ENCODE measurements at regions not wholly inside any gene's neighbourhood (a gene's known extent, or its start where the extent isn't known, plus 50 kb on each side); places are given as distances from the start of the nearest gene placed in this dataset.

DNA sequence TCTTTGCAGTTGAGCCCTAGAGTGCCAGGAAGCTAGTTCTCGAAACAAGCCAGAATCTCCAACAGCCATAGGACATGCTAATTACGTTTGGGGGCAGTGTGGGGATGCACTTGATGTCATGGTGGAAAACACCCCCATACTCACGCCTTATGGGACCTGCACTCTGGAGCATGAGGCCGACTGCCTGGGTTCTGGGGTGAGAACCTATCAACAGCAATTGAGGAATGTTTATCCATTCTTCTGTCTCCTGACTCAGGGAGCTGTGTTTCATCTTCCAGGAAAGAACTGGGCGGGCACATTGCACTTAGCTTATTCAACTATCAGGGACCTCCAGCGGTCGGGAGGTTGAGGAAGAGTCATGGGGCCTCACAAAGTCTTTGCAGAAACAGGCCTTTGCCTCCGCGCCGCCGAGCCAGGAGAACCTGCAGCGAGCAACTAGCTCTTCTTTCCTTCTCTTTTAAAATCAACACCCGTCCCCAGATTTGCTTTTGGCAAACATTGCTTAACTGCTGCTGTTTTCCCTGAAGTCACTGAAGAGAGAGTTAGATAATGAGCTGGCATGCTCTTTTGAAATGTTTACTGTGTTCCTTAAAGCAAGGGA lies 226.1 kb upstream of the DIO3 start:
- no peak for ATAC-seq

DNA sequence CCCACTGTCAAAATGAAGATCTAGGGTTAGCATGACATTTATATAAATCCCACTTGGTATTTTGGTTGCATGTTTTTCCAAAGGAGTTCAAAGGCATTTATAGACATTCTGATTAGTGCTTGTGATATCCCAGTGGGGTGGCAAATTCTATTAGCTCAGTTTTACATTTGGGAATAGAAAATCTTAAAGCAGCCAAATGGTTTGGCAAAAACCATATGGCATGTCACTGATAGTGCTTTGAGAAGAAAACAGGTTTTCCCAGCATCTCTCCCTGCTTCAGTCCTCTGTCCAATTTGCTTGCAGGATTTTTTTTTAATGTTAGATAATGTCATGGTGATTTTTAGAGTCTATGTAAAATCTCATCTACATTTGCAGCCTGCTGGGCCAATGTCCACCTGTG lies 225.1 kb upstream of the DIO3 start:
- no peak for ATAC-seq

DNA sequence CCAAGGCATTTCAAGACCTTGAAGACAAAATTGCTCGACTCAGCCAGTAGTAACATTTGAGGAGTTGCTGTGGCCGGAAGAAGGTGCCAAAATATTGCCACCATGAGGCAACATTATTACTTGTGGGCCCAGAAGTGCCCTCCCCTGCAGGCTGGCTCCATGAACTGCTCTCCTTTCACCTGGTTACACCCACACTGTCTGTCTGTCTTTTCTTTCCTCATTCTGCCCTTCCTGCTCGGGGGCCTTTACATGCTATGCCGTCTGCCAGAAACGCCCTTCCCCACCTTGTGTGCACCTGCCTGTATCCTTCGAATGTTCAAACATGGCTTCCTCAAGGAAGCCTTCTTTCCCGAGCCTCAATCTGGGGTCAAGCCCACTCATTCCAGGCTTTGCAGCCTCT lies 224.2 kb upstream of the DIO3 start:
- ATAC-seq, result no peak

DNA sequence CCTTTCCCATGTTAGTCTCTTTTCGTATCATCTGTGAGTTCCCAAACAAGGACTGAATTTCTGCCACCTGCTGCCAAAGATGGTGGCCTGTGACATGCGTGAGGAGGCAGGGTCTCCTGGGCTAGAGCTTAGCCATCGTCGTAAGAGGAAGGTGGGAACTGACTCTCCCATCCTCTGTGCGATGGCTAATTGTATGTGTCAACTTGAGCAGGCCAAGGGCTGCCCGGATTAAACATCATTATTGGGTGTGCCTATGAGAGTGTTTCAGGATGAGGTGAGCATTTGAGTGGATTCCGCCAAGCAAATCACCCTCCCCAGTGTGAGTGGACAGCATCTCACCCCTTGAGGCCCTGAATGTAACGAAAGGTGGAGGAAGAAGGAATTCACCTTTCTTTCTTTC lies 220.7 kb upstream of the DIO3 start:
- no peak for ATAC-seq

DNA sequence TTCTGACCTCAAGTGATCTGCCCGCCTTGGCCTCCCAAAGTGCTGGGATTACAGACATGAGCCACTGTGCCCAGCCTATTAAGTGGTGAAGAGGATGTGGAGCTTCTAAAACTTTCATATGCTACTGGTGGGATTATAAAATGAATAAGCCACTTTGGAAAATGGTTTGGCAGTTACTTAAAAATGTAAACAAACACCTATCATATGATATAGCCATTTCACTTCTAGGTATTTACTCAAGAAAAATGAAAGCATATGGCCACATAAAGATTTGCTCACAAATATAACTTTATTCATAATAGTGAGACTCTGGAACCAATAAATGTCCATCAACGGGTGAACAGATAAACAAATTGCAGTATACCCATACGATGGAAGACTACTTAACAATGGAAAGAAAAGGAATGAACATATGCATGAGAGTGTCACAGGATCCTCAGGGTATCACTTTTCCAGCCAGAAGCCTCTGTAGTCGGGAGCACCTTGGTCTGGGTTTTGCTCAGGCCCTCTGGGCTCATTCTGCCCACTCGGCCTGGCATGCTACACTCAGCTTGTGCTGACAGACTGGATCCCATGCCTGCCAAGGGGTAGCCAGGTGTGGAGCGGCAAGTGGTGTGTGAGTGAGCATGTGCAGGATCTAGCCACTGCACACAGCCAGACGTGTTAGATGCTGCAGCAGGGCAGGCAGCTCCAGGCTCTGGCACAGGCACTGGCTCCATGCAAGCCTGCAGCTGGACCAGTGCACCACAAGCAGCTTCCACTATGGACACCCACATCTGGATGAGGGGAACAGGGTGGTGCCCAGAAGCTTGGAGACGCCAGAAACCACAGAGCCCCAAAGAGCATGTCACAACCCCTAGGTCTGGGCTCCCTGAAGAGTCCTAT lies 213.2 kb upstream of the DIO3 start:
- ATAC-seq, result no peak

DNA sequence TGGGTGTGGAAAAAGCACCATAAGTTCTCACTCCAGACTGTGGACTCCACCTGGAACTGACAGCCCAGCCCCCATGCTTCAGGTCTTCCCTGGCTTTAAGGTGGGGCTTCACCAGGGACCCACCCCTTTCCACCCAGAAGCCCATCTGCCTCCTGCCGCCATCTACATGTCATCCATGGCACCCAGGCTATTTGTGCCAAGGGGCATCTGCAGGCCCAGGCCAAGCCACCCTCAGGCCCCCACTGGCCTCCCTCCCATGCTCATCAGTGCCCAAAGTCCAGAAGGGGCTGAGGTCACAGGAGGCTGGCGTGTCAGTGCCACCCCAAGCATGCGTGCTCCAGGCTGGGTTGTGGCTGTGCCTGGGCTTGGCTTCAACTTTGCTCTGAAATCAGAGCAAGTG lies 212.2 kb upstream of the DIO3 start:
- no peak for ATAC-seq

DNA sequence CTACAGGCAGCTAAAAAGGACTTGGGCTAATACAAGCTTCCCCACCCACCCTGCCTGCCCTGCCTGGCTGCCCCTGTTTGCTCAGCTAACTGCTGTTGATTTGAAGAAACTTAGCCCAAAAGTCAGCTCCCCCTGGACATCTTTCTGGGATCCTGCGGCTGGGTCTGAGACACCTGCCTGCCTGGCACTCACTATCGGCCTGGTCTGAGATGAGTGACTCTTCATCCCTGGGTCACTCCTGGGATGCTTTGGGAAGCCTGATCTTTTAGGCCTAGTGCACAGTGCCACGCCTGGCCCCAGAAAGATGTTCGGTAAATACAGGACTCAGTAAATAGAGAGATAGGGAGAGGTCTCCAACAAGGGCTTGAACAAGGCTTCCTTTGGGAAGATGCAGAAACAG lies 211.3 kb upstream of the DIO3 start:
- no peak for ATAC-seq

DNA sequence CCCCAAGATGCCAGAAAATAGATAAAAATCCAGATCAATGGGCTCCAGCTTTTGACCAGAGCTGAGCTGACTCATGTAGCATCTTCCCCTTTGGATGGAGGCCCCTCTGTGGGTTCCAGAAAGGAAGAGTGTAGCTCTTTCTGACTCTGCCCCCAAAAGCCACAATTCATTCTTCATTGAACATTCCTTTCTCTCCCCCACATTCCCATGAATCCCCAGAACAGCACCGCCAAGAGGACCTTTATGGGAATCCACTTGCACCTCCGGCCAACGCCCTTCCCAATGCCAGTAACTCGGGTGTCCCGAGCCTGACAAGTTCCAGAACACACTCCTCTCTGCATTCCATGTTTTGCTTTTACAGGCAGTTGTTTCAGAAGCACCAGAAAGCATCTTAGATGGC lies 210.6 kb upstream of the DIO3 start:
- ATAC-seq, result no peak

DNA sequence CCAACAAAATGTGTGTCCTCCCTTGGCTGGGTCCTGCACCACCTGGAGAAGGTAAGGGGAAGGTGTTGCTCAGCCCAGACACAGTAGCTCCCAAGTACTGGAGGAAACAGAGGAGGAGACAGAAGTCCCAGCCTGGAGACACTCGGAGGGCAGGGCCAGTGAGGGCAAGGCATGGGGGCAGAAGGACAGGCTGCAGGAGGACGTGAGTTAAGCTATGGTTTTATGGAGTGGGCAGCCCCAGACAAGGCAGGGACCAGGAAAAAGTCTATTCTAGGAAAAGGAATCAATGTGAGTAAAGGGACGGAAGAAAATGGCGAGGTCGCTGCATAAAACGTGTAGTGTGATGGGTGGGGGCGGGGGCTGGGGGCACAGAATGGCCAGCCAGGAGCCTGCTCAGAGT lies 210.1 kb upstream of the DIO3 start:
- ATAC-seq, result no peak

DNA sequence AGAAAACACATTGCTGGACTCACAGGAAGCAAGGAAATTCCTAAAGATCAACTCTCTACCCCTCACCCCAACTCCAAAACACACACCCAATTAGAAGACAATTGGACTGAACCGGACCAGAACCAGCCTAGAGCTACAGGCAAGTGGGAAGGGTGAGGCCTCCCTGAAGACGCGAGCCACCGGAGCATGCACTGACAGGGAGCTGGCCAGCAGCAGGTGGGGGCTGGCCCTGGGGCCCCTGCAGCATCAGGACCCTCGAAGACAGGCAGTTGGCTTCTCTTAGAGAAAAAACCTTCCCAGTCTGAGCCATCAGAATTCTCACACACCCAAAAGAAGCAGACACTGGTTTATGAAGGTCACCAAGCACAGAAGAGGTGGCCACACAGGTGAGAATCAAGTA lies 209.5 kb upstream of the DIO3 start:
- ATAC-seq, result no peak

DNA sequence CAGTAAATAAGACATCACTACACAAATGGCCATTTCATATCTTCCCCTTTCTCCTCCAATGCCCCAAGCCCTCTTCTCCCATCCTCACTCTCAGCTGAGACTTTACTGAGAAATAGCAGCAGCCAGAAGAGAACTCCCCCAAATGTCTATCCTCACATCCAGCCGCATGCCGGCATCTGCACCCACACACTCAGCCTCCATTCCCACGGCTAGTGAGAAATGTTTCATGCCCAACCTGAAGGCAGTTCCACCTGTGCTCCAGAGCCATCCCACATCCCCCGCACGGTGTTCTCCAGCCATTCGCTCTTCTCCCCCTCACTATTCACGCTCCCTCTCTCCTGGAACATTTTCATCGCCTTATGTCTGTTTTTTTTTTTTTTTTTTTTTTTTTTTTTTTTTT lies 208.7 kb upstream of the DIO3 start:
- ATAC-seq, result no peak

DNA sequence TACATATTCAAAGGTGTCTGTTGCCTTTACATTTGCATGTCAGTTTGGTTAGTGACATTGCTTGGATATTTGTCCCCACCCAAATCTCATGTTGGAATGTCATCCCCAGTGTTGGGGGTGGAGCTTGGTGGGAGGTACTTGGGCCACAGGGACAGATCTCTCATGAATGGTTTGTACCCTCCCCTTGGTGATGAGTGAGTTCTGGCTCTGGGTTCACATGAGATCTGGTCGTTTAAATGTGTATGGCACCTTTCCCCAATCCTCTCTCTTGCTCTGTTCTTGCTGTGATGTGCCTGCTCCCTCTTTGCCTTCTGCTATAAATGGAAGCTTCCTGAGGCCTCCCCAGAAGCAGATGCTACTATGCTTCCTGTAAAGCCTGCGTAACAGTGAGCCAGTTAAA lies 207.9 kb upstream of the DIO3 start:
- ATAC-seq, result no peak

DNA sequence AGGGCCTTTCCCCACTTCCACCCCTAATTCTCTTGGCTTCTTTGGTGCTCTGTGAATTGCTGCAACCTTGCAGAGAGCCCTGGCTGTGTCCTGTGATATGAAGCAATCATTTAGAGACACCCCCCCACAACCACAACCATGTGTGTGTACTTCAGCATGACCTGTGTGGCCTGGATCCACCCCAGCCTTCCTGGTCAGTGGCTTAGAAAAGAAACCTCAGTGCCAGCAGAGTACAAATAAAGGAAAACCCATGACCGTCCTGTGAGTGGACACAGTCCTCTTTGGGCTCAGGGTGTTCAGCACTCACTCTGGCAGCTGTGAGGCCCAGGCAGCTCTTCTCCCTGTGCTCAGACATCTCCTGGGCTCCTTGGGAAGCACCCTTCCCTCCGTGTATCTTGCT lies 206.6 kb upstream of the DIO3 start:
- no peak for ATAC-seq

DNA sequence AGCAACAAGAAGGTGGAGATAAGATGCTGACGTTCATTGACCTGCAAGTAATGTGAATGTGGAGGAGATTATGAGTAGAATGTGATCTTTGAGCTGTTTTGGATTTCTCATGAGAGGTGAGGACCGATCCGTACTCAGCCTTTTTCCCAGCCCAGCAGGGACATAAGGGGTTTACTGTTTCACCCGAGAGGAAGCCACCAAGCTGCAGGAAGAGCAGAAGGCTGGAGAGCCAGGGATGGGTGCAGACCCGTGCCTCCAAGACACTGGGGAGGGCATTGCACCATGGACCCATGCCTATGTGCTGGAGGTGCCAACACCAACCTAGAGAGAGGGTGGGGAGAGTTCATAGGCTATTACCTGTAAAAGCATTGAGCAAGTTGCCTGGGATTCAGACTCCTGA lies 206.0 kb upstream of the DIO3 start:
- no peak for ATAC-seq

DNA sequence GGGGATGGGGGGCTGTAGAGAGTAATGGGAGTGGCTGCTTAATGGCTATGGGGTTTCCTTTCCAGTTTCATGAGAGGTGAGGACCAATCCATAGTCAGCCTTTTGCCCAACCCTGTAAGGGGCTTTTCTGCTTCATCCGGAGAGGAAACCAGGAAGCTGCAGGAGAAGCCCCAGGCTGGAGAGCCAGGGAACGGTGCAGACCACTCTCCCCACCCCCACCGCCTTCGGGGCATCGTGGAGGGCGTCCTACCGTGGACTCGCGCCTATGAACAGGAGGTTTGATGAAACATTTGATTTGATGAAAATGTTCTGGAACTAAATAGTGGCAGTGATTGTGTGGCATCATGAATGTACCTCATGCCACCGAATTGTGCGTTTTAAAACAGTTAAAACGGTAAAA lies 204.3 kb upstream of the DIO3 start:
- no peak for ATAC-seq

DNA sequence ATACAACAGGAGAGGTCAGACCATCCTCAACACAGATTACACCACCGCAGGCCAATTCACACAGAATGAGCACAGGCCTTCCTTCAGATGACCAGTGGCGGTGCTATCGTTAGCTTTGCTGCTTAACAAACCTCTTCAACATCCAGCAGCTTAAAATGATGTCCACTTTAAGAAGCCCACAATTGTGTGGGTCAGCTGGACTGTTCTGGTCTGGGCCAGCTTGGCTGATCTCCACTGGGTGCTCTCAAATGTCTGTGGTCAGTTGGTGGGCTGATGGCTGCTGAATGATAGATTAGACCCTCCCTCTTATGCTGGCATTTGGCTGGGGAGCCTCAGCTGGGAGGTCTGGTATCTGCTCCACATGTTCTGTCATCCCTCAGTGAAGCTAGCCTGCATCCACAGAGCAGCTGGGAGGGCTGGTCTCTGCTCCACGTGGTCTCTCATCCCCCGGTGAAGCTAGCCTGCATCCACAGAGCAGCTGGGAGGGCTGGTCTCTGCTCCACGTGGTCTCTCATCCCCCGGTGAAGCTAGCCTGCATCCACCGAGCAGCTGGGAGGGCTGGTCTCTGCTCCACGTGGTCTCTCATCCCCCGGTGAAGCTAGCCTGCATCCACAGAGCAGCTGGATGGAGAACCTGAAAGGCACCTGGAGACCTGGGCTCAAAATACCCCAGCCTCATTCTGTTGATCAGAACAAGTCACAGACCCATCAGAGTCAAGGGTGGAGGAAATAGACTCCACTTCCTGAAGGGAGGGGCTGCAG lies 203.6 kb upstream of the DIO3 start:
- no peak for ATAC-seq

DNA sequence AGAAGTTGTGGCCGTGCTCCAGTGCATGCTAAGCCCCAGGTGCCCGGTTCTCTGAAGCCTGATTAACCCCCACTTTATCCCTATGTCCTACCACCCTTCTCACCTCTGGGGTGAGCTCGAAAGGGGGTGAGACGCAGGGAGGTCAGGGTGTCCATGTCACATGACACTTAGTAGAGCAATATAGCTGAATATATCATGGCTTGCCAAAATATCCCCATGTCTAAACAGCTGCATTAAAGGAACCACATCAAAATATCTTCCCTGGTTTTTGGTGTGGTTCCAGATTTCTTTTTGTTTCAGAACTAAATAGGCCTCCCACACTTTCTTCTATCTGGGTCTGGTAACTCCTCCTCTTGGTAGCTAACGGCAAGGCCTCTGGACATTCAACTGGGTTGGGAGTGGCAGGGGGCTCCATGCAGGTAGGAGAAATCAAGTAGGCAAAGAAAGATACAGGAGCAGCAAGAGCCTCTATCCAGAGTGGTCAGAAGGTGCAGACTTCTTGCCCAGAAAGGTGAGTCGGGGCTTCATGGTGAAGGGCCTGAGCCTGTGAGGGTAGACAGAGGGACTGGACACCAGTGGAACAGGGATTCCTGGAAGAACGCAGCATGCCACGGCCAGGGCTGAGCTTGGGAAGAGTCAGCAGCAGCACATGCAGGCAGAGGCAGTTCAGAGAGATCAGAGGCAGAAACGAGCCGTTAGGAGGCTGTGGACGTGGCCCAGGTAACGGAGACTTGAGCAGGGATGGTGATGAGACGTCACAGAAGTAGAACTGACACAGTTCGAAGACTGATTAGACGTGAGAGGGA lies 202.8 kb upstream of the DIO3 start:
- ATAC-seq, result no peak

DNA sequence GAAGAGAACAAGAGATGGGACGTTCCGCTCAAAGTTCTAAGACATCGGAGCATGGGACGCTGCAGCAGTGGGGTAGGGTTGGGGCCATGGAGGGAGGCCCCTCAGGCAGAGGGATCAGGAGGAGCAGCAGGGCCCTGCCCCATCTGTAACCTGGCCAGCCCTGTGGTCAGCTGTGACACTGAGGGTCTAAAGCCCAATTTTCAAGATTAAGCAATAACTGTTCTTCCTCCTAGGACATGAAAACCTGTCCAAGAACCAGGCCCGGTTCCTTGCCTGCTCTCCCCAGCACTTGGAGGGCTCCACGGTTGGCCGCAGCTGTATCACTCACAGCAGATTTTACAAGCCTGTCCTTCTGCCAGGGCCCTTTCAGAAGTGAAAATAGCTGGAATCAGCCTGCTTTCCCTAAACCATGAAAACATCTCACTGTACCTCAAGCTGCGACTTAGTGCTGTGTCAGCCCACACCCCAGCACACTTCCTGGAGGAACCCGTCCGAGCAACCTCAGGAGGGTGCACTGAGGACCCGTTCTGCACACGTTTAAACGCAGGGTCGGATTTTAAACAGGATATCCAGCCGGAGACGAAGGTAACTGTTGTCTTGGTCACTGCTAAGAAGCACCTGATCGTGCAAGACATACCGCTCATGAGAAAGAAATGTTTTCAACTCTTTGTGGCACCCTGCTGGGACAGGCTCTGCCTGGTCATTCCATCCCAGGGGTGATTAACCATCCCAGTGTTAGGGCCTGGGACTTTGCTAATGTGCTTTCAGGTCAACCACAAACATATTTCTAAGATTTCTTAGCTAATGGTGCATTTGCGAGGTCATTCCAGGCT lies 201.9 kb upstream of the DIO3 start:
- ATAC-seq, result no peak

DNA sequence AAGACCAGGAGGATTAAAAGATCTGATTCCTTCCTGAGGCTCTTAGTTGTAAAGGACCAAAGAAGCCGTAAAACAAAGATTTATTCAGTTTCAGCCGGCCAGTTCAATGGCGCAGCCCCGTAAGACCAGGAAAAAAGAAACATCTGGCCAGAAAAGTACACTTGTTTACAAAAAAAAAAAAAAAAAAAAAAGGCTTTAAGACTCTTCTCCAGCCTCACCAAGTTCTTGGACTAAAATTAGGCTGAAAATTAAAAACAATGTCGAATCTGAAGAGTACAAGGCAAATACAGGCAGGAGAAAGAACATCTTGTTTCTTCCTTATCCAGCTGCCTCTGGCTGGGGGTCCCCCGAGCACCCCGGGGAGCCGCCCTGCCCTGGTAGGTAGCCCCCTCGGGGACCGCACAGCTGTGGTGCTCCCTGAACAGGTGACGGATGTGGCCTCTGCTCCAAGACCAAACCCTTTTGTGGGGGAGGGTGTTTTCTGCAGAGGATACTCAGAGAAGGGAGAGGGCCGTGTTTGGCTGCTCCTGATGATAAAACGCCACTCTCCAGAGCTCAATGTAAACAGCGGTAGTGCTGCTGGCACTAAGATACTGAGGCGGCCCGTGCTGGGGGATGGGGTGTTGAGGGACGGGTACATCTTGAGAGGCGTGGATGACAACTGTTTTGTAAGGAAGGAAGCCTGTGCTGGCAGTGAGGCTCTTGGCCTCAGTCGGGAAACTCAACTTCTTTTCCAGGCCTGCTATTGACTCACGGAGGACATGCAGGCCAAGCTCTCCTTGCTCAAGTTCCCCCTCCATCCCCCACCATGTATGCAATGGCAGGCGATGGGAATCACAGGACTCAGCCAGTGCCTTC lies 201.0 kb upstream of the DIO3 start:
- ATAC-seq, result no peak

DNA sequence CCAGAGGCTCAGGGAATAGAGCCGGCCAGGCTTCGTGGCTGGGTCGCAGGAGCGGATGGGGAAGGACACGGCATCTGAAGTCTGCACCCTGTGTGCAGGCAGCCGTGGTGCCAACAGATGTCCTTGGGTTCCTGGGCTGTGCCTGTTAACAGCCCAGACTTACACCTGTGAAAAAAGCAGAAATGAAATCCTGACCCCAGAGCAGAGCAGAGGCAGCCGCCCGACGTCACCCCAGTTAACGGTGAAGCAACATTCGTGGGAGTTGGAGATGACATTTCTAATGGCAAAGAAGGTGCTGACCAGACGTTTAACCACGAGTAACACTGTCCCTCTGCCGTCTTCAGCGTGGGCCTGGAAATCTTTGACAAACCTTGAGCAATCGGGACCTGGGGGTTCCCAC lies 200.3 kb upstream of the DIO3 start:
- no peak for ATAC-seq

Measured in esophagus mucosa (tissue), 1 donor.